ENCODE measurements at regions not wholly inside any gene's neighbourhood (a gene's known extent, or its start where the extent isn't known, plus 50 kb on each side); places are given as distances from the start of the nearest gene placed in this dataset.

GRCh38 chr20:47941869-47942268, 156.6 kb upstream of the SULF2 start:
- TF ChIP-seq CTCF (IDR thresholded peaks at IDR 0.05; ENCODE audit: low read depth, low read length) (no peak), MYC (IDR thresholded peaks at IDR 0.05; ENCODE audit: low read depth, low read length) (no peak), POLR2A (IDR thresholded peaks at IDR 0.05; ENCODE audit: extremely low read depth, insufficient read length) (no peak)
- TF ChIP-seq, protein P1, sequence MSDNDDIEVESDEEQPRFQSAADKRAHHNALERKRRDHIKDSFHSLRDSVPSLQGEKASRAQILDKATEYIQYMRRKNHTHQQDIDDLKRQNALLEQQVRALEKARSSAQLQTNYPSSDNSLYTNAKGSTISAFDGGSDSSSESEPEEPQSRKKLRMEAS (IDR thresholded peaks at IDR 0.05; ENCODE audit: low read depth, low read length), result no peak
